IgD-negative memory B cell (primary cell): ENCODE measurements at regions not wholly inside any gene's neighbourhood (a gene's known extent, or its start where the extent isn't known, plus 50 kb on each side); places are given as distances from the start of the nearest gene placed in this dataset.

Experiments used
- H3K27ac Mint-ChIP-seq, 3 donors: one replicate each; pipeline ENCODE4 v1.8.0; 2020 to 2022; ENCODE audit warnings: mild to moderate bottlenecking in 3 of 3, mixed read lengths in 3 of 3, moderate library complexity in 1 of 3
- H3K27me3 Mint-ChIP-seq: one replicate; pipeline ENCODE4 v1.8.0; 2021; ENCODE audit warnings: mixed read lengths
- H3K36me3 Mint-ChIP-seq: one replicate; pipeline ENCODE4 v1.8.0; 2020; ENCODE audit warnings: mild to moderate bottlenecking, mixed read lengths
- H3K4me1 Mint-ChIP-seq, 3 donors: one replicate each; pipeline ENCODE4 v1.8.0; 2020 to 2022; ENCODE audit warnings: mixed read lengths in 3 of 3, mild to moderate bottlenecking in 1 of 3
- H3K4me3 Mint-ChIP-seq, 4 donors: one replicate each; pipeline ENCODE4 v1.8.0; 2020 to 2022; ENCODE audit warnings: mild to moderate bottlenecking in 4 of 4, mixed read lengths in 4 of 4, moderate library complexity in 3 of 4
- H3K9me3 Mint-ChIP-seq, 3 donors: one replicate each; pipeline ENCODE4 v1.8.0; 2020 to 2021; ENCODE audit warnings: mixed read lengths in 3 of 3, mild to moderate bottlenecking in 1 of 3

- Mint-ChIP-seq H3K4me3 (no peak overlapping the region), H3K27me3 (no peaks in the 10 kb centered on the region), H3K36me3 (no peaks in the 10 kb centered on the region), H3K9me3 (peaks cover 4 to 21% (median 6%) of the 10 kb centered on the region in 3 donors), H3K27ac (no peak overlapping the region), H3K4me1 (peaks cover 0 to 1% (median 0%) of the 10 kb centered on the region in 3 donors)
These were observed 591.9 kb downstream of the SEMA5A start for GRCh38 chr5:8953911-8954438.

- Mint-ChIP-seq H3K9me3 (peaks cover 4 to 19% (median 5%) of the 10 kb centered on the region in 3 donors), H3K27ac (no peak overlapping the region), H3K36me3 (no peaks in the 10 kb centered on the region), H3K4me1 (no peaks in the 10 kb centered on the region), H3K27me3 (no peaks in the 10 kb centered on the region), H3K4me3 (no peak overlapping the region)
These were observed 591.1 kb downstream of the SEMA5A start for GRCh38 chr5:8954801-8955200.

GRCh38 chr5:8956659-8957058, 589.2 kb downstream of the SEMA5A start:
- Mint-ChIP-seq H3K9me3 (peaks cover 2 to 20% (median 6%) of the 10 kb centered on the region in 3 donors), H3K4me1 (no peaks in the 10 kb centered on the region), H3K36me3 (no peaks in the 10 kb centered on the region), H3K4me3 (no peak overlapping the region), H3K27ac (no peak overlapping the region), H3K27me3 (no peaks in the 10 kb centered on the region)

- no peaks in the 10 kb centered on the region for H3K27me3 Mint-ChIP-seq
- no peaks in the 10 kb centered on the region for H3K4me1 Mint-ChIP-seq
- no peaks in the 10 kb centered on the region for H3K36me3 Mint-ChIP-seq
- H3K4me3 Mint-ChIP-seq, result no peak overlapping the region
- H3K27ac Mint-ChIP-seq, result no peak overlapping the region
- peaks cover 2 to 19% (median 7%) of the 10 kb centered on the region in 3 donors for H3K9me3 Mint-ChIP-seq
These were observed 587.3 kb downstream of the SEMA5A start for GRCh38 chr5:8958602-8959001.

GRCh38 chr5:8961219-8961618, 584.7 kb downstream of the SEMA5A start:
- H3K4me1 Mint-ChIP-seq, result no peaks in the 10 kb centered on the region
- peaks cover 0 to 10% (median 7%) of the 10 kb centered on the region in 3 donors for H3K9me3 Mint-ChIP-seq

DNA sequence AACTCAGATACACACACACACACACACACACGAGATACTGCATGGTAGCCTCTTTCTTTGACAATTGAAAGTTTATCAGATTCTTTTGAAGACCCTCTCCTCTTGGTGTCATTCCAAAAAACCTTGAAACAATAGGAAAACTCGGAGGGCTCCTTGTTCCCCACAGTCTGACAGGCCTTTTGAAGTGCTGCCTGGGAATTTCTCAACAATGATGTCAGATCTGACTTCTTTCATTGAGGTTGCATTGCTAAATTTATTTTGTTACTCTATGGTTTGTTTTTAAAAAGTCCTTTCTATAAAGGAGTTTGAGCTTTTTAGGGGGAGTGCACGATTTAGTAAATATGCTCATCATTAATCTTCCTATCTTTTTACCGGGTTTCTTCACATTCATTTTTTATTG, 583.9 kb downstream of the SEMA5A start:
- peaks cover under 1 to 14% (median 7%) of the 10 kb centered on the region in 3 donors for H3K9me3 Mint-ChIP-seq
- no peaks in the 10 kb centered on the region for H3K4me1 Mint-ChIP-seq
- H3K27me3 Mint-ChIP-seq, result no peaks in the 10 kb centered on the region
- H3K27ac Mint-ChIP-seq, result no peak overlapping the region
- no peaks in the 10 kb centered on the region for H3K36me3 Mint-ChIP-seq
- no peak overlapping the region for H3K4me3 Mint-ChIP-seq

More at GRCh38 chr5:8961219-8961618, 584.7 kb downstream of the SEMA5A start:
- Mint-ChIP-seq H3K27ac (no peak overlapping the region), H3K4me3 (no peak overlapping the region), H3K36me3 (no peaks in the 10 kb centered on the region), H3K27me3 (no peaks in the 10 kb centered on the region)

GRCh38 chr5:8981016-8981415, 564.9 kb downstream of the SEMA5A start:
- Mint-ChIP-seq H3K36me3 (no peaks in the 10 kb centered on the region), H3K27ac (no peak overlapping the region), H3K9me3 (peaks cover 0 to 2% (median 0%) of the 10 kb centered on the region in 3 donors), H3K27me3 (no peaks in the 10 kb centered on the region), H3K4me3 (no peak overlapping the region), H3K4me1 (no peaks in the 10 kb centered on the region)

GRCh38 chr5:8981496-8981895, 564.4 kb downstream of the SEMA5A start:
- Mint-ChIP-seq H3K9me3 (peaks cover 0 to 2% (median 0%) of the 10 kb centered on the region in 3 donors), H3K27me3 (no peaks in the 10 kb centered on the region), H3K4me3 (no peak overlapping the region), H3K36me3 (no peaks in the 10 kb centered on the region), H3K27ac (no peak overlapping the region), H3K4me1 (no peaks in the 10 kb centered on the region)

DNA sequence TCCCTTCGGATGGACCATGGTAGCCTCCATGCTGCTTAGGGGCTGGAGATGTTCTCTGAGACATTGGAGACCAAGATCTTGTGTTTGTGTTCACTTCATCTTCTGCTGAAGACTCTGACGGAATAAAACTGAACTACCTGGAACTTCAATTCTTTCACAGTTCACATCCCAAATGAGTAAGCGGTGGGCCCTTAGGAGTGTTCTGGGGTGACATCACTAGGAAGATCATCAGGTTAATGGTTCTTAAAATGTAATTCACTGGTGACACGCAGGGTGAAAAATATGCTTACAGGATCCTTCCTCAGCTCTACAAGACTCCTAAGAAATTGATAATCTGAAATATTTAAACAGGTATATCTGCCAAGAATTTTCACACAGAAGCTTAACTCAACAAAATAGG, 561.5 kb downstream of the SEMA5A start:
- H3K36me3 Mint-ChIP-seq, result no peaks in the 10 kb centered on the region
- H3K27me3 Mint-ChIP-seq, result no peaks in the 10 kb centered on the region
- H3K27ac Mint-ChIP-seq, result no peak overlapping the region
- H3K9me3 Mint-ChIP-seq, result peaks cover 0 to 5% (median 0%) of the 10 kb centered on the region in 3 donors
- no peak overlapping the region for H3K4me3 Mint-ChIP-seq
- no peaks in the 10 kb centered on the region for H3K4me1 Mint-ChIP-seq
